HG02840 (cell line): ENCODE measurements at regions not wholly inside any gene's neighbourhood (a gene's known extent, or its start where the extent isn't known, plus 50 kb on each side); places are given as distances from the start of the nearest gene placed in this dataset.

ENCODE experiments used
- ATAC-seq: cut with Tn5 transposase; IDR thresholded peaks from one replicate; pipeline ENCODE4 v1.9.1; 2021; ENCODE audit warnings: mild to moderate bottlenecking, moderate library complexity, moderate number of reproducible peaks; ENCODE audit not compliant: unreplicated experiment, low FRiP score

DNA sequence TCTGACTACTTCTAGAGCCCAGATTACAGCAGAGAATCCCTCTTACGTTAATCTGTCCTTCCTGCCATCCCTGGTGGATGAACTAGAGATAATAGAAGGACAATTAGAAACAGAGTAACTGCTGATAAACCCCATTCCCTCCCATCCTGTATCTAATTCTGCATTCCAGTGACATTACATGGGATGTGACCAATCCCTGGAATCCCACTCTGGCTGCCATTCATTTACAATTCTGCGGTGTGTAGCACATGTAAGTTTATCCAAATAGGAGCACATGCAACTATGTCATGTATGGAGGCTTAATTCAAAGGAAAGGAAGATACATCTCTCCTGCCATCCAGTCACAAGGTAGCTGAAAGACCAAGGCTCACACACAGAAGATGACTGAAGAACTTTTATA lies 339.5 kb downstream of the GPAT3 start:
- ATAC-seq = no peak

GRCh38 chr4:83873996-83874395 lies 338.1 kb downstream of the GPAT3 start:
- no peak for ATAC-seq

DNA sequence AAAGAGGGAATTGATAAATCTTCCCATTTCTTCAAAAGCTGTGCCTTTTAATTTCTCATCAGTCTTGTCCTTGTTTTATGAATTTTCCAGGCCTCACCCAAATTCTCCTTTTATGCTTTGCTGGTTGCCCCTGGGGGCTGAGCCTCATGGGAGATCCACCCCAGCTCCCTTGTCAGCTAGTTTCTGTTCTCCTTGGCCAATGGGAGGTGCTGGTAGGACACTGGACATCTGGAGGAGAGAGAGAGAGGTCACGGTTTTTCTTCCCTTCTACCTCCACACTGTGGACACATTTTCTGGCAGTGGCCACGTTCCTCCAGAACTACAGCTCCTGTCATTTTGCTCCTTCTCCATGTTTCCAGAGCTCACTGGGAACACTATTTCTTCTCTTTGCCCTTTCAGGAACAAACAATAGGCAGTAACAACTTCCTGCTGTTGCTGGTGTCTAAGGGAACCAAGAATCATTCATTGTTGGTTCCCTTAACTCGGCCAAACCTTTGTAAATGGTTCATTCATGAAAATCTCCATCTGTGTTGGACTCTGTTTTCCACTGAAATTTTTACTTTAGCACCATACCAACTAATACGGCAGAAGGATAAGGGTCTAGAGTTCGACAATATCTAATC lies 334.5 kb downstream of the GPAT3 start:
- no peak for ATAC-seq

DNA sequence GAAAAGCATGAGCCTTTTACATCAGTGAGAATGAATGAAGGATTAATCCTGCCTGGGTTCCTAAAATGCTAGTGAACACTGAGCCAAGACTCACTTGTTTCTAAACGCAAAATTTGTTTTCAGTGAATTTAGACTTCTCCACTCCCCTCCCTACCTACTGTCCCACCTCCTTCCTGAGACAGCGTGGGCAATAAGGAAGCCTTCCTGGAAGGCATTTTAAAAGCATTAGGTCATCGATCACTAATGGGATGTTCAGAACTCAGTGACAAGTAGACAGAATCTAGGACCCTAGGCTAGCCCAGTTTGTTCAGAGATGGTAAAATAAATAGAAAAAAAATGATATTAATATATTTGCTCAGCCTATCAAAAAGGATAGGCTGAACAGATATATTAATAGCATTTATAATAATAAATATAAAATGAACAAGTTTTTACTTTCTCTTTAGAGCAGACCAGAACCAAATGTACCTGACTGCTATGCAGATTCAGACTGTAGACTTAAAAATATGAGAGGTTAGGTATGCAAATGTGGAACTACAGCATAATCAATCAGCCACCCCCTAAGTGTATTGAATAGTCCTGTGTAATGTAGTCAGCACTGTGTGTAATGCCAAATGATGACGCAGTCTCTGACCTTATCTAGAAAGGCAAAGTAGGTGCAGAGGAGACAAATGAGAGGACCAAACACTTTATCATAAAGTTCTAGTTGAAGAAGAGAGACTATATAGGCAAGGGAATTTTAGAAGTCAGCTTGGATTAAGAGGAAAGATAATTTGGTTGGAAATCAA lies 331.1 kb downstream of the GPAT3 start:
- ATAC-seq = no peak

DNA sequence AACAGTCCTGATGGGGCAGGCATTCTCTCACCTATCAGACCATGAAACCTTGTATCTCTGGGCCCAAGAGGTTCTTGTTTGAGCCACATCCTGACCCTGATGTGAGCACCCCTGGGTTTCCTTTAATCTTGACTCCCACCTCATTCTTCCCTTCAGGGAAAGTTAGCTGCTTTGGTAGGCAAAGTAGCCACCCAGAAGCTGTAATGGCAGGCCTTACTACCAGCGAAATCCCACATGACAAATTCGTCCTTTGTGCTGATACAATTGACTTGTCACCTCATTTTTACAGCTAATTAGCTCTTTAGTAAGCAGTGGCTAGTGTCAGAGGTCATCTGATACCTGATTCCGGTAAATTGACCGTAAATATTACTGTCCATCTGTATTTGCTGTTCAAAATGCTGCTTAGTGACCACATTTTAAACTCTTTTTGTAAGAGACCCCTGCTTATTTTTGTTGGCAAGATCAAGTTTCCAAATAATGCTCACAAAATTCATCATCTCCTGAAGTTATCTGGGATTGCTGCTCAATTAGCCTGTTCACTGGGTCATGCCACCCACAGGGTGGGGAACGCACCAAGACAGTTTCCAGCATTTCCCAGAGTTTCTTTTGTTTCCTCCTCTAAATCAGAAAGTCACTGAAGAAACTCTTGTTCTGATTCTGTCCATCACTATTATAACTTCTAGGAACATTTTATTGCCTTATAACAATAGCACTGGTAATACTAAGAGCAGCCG lies 329.7 kb downstream of the GPAT3 start:
- ATAC-seq = no peak

GRCh38 chr4:83864097-83864817 lies 328.3 kb downstream of the GPAT3 start:
- ATAC-seq = no peak

DNA sequence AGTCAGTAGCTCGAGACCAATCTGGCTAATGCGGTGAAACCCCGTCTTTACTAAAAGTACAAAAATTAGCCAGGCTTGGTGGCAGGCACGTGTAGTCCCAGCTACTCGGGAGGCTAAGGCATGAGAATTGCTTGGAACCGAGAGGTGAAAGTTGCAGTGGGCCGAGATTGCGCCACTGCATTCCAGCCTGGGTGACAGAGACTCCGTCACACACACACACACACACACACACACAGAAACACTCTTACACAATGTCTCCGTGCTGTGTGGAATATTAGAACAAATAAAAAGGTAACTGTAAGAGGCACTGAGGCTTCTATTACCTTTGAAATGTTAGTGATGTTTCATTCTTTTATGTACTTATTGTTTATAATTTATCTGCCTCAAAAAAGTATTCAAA lies 326.6 kb downstream of the GPAT3 start:
- ATAC-seq = no peak

DNA sequence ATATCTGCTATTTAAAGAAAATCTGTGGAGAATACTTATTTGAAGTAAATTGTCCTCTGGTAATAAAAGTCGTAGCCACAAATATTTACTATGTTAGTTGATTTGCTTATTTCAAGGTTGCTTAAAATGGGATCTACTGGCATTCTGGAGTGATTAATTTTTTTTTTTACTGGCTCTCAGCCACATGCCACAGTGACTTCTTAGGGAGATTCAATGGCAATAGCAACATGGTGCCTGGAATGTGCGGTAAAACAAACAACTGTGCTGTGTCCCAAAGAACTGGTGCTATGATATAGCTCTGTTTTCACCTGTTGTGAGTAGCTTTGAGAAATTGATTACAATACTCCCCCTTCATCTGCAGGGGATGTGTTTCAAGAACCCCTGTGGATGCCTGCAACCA lies 324.3 kb downstream of the GPAT3 start:
- ATAC-seq = no peak

GRCh38 chr4:83858131-83858530 lies 322.2 kb downstream of the GPAT3 start:
- no peak for ATAC-seq

DNA sequence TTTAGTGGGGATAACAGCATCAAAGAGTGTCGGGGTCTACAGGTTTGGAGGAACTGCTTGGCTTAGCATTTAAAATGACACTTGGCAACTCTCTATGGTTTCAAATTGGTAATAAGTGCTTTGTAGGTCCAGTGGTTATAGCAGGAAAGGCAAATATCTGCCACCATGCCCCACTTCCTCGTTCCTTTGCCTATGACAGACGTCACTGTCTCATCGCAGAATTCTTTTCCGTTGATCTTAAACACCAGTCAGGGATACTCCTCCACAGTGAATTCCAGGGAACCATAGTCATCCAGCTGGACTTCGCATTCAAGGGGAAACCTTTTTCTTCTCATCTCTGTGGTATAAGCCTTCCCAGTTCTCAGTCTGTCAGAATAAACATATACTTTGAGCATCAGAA lies 319.1 kb downstream of the GPAT3 start:
- no peak for ATAC-seq

DNA sequence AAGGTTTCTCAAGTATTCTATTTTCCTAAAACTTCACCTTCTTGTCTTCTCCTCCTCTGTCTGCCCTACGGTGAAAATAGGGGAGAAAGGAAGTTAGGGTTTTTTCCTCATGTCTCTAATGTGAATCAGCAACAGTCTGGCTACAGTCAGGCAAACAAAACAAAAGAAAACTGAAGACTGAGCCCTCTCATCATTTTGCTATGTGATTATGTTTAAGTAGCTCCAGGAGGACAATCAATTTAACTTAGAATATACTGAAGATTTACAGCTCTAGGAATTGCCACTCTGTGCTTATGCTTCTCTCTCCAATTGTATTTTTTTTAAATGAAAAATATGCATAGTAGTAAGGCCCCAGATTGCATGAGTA lies 316.2 kb downstream of the GPAT3 start:
- no peak for ATAC-seq

GRCh38 chr4:83851261-83852084 lies 315.6 kb downstream of the GPAT3 start:
- ATAC-seq = no peak

GRCh38 chr4:83850435-83850834 lies 314.5 kb downstream of the GPAT3 start:
- ATAC-seq = no peak

DNA sequence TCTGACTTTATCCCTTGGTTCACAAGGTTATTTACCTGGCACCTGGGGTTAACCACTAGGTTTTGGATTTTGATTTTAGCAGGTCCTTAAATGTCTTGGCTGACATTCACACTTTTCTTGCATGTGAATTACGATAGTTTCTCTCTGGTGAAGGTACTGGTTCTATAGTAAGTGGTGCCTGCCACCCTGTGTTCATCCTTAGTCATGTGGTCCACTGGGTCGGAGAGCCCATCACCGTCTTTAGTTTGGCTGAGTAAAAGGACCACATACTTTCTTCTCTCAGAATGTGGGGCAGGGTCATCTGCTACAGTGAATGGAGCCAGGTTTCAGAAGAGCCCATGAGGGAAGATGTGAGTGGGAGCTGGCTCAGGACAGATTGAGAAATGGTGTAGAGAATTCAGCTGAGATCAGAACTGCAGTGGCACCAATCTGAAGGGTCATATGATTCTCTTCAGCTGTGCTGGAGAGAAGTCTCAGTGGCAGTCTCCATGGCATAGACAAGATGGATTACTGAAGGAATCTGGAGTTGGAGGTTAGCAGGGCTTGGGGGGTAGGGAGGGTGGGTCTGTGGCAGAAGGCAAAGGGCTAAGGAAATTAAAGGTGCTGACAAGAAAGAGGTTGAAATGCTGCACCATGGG lies 310.4 kb downstream of the GPAT3 start:
- no peak for ATAC-seq

GRCh38 chr4:83839615-83840014 lies 303.7 kb downstream of the GPAT3 start:
- ATAC-seq = no peak

GRCh38 chr4:83837614-83838308 lies 301.9 kb downstream of the GPAT3 start:
- no peak for ATAC-seq

- ATAC-seq = no peak
Measured at GRCh38 chr4:83833920-83834319, 298.0 kb downstream of the GPAT3 start.

DNA sequence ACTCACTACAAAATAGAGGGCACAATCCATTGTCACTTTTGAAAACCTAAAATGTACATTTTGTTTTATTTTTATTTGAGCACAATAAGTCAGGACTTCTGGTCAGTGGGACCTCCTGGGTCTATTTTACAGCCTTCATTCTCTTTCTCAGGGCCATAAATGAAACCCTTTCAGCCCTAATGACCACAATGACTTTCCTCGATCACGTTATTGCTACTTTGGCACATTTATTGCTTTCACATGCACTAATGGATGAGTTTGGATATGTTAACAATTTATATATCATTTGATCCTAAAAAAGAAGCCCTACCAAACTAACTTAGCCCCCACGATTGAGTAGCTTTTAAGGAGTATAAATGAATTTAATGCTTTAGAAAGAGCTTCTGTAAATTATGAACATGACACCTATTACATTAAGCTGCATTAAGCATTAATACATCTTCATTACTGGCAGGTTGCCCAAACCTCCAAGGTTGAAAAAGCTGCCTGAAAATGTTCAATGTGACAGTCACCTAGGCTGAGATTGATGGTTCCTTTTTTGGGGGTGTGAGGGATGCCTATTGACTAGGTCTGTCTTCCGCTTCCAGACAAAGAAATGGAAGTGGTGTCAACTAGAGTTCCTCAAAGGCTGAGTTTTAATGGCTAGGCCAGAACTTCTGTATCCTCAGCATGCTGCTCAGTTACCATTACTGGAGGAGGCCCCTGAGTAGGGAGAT lies 296.4 kb downstream of the GPAT3 start:
- ATAC-seq = no peak
